ENCODE measurements at regions not wholly inside any gene's neighbourhood (a gene's known extent, or its start where the extent isn't known, plus 50 kb on each side); places are given as distances from the start of the nearest gene placed in this dataset.

GRCh38 chr6:80988286-80988685 is 764.2 kb downstream of the TENT5A start:
- TF ChIP-seq ZNF274 (IDR thresholded peaks at IDR 0.05; ENCODE audit: low read depth, low read length) (no peak), YY1 (IDR thresholded peaks at IDR 0.05; ENCODE audit: insufficient read depth, insufficient read length) (no peak)

Measured in NT2/D1 (cell line).